Stomach (tissue), 8 donors: ENCODE measurements at regions not wholly inside any gene's neighbourhood (a gene's known extent, or its start where the extent isn't known, plus 50 kb on each side); places are given as distances from the start of the nearest gene placed in this dataset.
A peak's percentile ranks its signal among the peaks of the same experiment; 100 is the strongest.

Experiments
- DNase-seq, 2 donors: peaks; one replicate each; pipeline versions ENCODE4 v3.0.0 to v3.0.0-alpha.2; 2013 to 2019
- H3K27ac ChIP-seq, 5 donors: fragments of 200-600 bp in 4 of 5; sonication (generic) in 4 of 5; one replicate each; pipeline ENCODE4 v1.5.1; 2013 to 2019; ENCODE audit warnings: mild to moderate bottlenecking in 1 of 5, moderate library complexity in 1 of 5
- H3K27me3 ChIP-seq, 3 donors: fragments of 200-600 bp; sonication (generic); one replicate each; pipeline ENCODE4 v1.5.1; 2017 to 2019; ENCODE audit warnings: mixed run types in 1 of 3
- H3K36me3 ChIP-seq, 4 donors: fragments of 200-600 bp; sonication (generic); 1 replicate in 3 of 4; 2 replicates in 1 of 4; pipeline ENCODE4 v1.5.1; 2016 to 2019
- H3K4me1 ChIP-seq, 4 donors: fragments of 200-600 bp; sonication (generic); one replicate each; pipeline ENCODE4 v1.5.1; 2016 to 2019
- H3K4me3 ChIP-seq, 4 donors: fragments of 200-600 bp; sonication (generic) in 3 of 4; one replicate each; pipeline ENCODE4 v1.5.1; 2016 to 2019; ENCODE audit warnings: mild to moderate bottlenecking in 1 of 4
- H3K9me3 ChIP-seq, 4 donors: fragments of 200-600 bp; sonication (generic); one replicate each; pipeline ENCODE4 v1.5.1; 2016 to 2019
- EP300 ChIP-seq: sonication (generic); formaldehyde crosslinking; IDR thresholded peaks from one replicate; pipeline ENCODE4 v1.6.1; 2017; ENCODE audit warnings: antibody characterized with exemption
- POLR2A ChIP-seq, 4 donors: fragments of 450-650 bp; IDR thresholded peaks; one replicate each; pipeline ENCODE4 v1.6.1; 2016; ENCODE audit warnings: antibody characterized with exemption in 4 of 4, control low read depth in 2 of 4, mild to moderate bottlenecking in 1 of 4, moderate library complexity in 1 of 4
- POLR2AphosphoS5 ChIP-seq, 3 donors: sonication (generic); formaldehyde crosslinking; IDR thresholded peaks; one replicate each; pipeline ENCODE4 v1.6.1; 2016; ENCODE audit warnings: antibody characterized with exemption in 3 of 3
- WGBS, 5 donors: extraction: QIAGEN DNeasy Blood & Tissue Kit in 3 of 5; methylation state at CpG; one replicate each; pipeline versions ENCODE4 v1.1.5 to v1.1.7; 2013 to 2018; 5-methylcytosine and 5-hydroxymethylcytosine counted together
- intact Hi-C: fragments of 100-400 bp; cut with DNase I; formaldehyde crosslinking; loops from one replicate; pipeline ENCODE4 v1.15.1; 2023; ENCODE audit warnings: low total_unique reads
- TF ChIP-seq, protein P1 (sequence below), 7 experiments: fragments of 450-650 bp in 4 of 7; fragments of 200-600 bp in 3 of 7; sonication (generic) in 3 of 7; IDR thresholded peaks; one replicate each; pipeline ENCODE4 v1.5.1; 2016 to 2019; ENCODE audit warnings: antibody characterized with exemption in 7 of 7, control low read depth in 2 of 7, mild to moderate bottlenecking in 1 of 7
- donor health status: healthy with polysubstance abuse.
- donor health status: Bipolar disorder and iron deficiency.
- donor health status: healthy.

DNA sequence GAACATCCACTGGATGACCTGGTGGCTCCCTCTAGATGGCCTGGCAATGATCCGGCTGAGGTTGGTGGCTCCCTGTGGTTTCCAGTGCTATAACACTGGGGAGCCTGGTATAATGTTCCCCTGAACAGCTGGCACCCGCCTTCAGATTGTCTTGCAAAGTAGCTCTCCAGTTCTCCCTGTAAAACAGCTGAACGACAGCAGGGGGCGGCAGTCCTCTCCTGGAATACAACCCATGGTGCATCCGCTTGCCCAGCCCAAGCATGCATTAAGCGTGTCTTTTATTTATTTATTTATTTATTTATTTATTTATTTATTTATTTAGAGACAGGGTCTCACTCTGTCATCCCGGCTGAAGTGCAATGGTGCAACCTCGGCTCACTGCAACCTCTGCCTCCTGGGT is 258.9 kb downstream of the BUD13 start:
- 36 to 53% (median 48%) methylated on average over 8 of the region's 8 CpGs for WGBS, 5 donors
- H3K4me1 ChIP-seq, result no peaks in the 10 kb centered on the region

DNA sequence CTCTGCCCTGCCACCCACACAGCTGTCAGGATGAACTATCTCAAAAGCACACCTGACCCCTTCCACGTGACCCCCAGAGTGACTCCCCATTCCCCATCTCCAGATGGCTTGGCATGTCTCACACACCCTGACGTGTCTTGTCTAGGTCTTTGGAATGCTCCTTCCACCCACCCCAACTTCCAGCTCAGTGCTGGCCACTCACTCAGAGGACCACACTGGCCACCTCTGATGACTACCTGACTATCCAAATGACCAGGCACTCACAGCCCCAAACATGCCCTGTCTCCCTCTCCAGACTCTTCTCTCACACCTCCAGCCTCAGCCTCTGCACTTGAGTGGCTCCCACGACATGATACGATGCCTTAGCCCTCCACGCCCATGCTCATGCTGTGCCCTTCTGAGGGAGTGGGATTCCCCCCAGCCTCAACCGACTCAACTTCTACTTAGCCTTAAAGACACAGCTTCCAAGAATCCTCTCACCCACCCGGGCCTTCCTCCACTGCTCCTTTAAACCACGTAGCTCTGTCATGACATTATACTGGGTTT is 259.4 kb downstream of the BUD13 start:
- H3K27ac ChIP-seq, result no peak overlapping the region

More for the DNA sequence above, 258.9 kb downstream of the BUD13 start:
- Histone ChIP-seq H3K9me3 (no peaks in the 10 kb centered on the region), H3K36me3 (no peaks in the 10 kb centered on the region), H3K4me3 (no peak overlapping the region), H3K27me3 (peaks cover 0 to 60% (median 5%) of the 10 kb centered on the region in 3 donors), H3K27ac (no peak overlapping the region)
- DNase-seq, result peak in 1 of 2 donors; percentile 50
- TF ChIP-seq POLR2AphosphoS5 (IDR thresholded peaks at IDR 0.05) (no peak), POLR2A (IDR thresholded peaks at IDR 0.05) (no peak), EP300 (no peak)
- TF ChIP-seq, protein P1, sequence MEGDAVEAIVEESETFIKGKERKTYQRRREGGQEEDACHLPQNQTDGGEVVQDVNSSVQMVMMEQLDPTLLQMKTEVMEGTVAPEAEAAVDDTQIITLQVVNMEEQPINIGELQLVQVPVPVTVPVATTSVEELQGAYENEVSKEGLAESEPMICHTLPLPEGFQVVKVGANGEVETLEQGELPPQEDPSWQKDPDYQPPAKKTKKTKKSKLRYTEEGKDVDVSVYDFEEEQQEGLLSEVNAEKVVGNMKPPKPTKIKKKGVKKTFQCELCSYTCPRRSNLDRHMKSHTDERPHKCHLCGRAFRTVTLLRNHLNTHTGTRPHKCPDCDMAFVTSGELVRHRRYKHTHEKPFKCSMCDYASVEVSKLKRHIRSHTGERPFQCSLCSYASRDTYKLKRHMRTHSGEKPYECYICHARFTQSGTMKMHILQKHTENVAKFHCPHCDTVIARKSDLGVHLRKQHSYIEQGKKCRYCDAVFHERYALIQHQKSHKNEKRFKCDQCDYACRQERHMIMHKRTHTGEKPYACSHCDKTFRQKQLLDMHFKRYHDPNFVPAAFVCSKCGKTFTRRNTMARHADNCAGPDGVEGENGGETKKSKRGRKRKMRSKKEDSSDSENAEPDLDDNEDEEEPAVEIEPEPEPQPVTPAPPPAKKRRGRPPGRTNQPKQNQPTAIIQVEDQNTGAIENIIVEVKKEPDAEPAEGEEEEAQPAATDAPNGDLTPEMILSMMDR (IDR thresholded peaks at IDR 0.05), result no peak
- intact Hi-C loops, result no loop called here

GRCh38 chr11:116512841-116513240 is 259.9 kb downstream of the BUD13 start:
- H3K4me3 ChIP-seq, result no peak overlapping the region
- intact Hi-C loops, result no loop called here
- no peaks in the 10 kb centered on the region for H3K36me3 ChIP-seq
- H3K9me3 ChIP-seq, result no peaks in the 10 kb centered on the region
- TF ChIP-seq EP300 (no peak), POLR2A (IDR thresholded peaks at IDR 0.05) (no peak), POLR2AphosphoS5 (IDR thresholded peaks at IDR 0.05) (no peak)
- TF ChIP-seq, protein P1 (IDR thresholded peaks at IDR 0.05), result no peak
- no peak overlapping the region for H3K27ac ChIP-seq
- H3K4me1 ChIP-seq, result no peaks in the 10 kb centered on the region
- peak in 1 of 2 donors; percentile 10 for DNase-seq
- 74 to 100% (median 94%) methylated on average over 2 of the region's 2 CpGs for WGBS, 5 donors
- H3K27me3 ChIP-seq, result peaks cover 0 to 68% (median 5%) of the 10 kb centered on the region in 3 donors

More for the DNA sequence above, 259.4 kb downstream of the BUD13 start:
- Histone ChIP-seq H3K9me3 (no peaks in the 10 kb centered on the region), H3K36me3 (no peaks in the 10 kb centered on the region), H3K4me1 (no peaks in the 10 kb centered on the region), H3K27me3 (peaks cover 0 to 63% (median 5%) of the 10 kb centered on the region in 3 donors), H3K4me3 (no peak overlapping the region)
- intact Hi-C loops, result no loop called here
- 53 to 67% (median 55%) methylated on average over 8 of the region's 8 CpGs for WGBS, 5 donors
- no peak for DNase-seq
- TF ChIP-seq EP300 (no peak), POLR2AphosphoS5 (IDR thresholded peaks at IDR 0.05) (no peak), POLR2A (IDR thresholded peaks at IDR 0.05) (no peak)
- TF ChIP-seq, protein P1 (IDR thresholded peaks at IDR 0.05), result no peak

DNA sequence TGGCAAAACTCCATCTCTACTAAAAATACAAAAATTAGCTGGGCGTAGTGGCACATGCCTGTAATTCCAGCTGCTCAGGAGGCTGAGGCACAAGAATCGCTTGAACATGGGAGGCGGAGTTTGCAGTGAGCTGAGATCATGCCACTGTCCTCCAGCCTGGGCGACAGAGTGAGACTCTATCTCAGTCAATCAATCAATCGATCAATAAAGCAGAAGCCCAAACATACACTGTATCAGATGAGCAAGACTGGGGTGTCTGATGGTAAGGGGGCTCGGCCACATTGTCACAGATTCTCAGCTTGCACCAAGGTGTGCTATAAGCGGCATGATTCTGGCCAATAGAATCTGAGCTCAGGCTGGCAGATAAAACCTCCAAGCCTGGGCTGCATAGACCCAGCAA is 261.1 kb downstream of the BUD13 start:
- Histone ChIP-seq H3K36me3 (no peaks in the 10 kb centered on the region), H3K27ac (no peak overlapping the region), H3K4me3 (no peak overlapping the region), H3K4me1 (no peaks in the 10 kb centered on the region), H3K9me3 (no peaks in the 10 kb centered on the region), H3K27me3 (peaks cover 0 to 80% (median 12%) of the 10 kb centered on the region in 3 donors)
- intact Hi-C loops, result no loop called here
- whole genome bisulfite sequencing, 5 donors, result 61 to 71% (median 68%) methylated on average over 7 of the region's 7 CpGs
- peak in 1 of 2 donors; percentile 14 for DNase-seq
- TF ChIP-seq POLR2AphosphoS5 (IDR thresholded peaks at IDR 0.05), result no peak
- TF ChIP-seq EP300, result no peak
- TF ChIP-seq, protein P1 (IDR thresholded peaks at IDR 0.05), result no peak
- no peak for TF ChIP-seq POLR2A (IDR thresholded peaks at IDR 0.05)
